Activated naive CD4-positive, alpha-beta T cell treated with anti-CD3 and anti-CD28 coated beads, Interleukin-2, amount 50 U/mL, for 24 hours (primary cell): ENCODE measurements at regions not wholly inside any gene's neighbourhood (a gene's known extent, or its start where the extent isn't known, plus 50 kb on each side); places are given as distances from the start of the nearest gene placed in this dataset.

ENCODE experiments used
- H3K27ac Mint-ChIP-seq: one replicate; pipeline ENCODE4 v1.8.0; 2021; ENCODE audit warnings: mild to moderate bottlenecking, mixed read lengths
- H3K27me3 Mint-ChIP-seq: one replicate; pipeline ENCODE4 v1.8.0; 2021; ENCODE audit warnings: mixed read lengths
- H3K36me3 Mint-ChIP-seq: one replicate; pipeline ENCODE4 v1.8.0; 2021; ENCODE audit warnings: mixed read lengths
- H3K4me1 Mint-ChIP-seq: one replicate; pipeline ENCODE4 v1.8.0; 2021; ENCODE audit warnings: mixed read lengths
- H3K4me3 Mint-ChIP-seq: one replicate; pipeline ENCODE4 v1.8.0; 2021; ENCODE audit warnings: mild to moderate bottlenecking, mixed read lengths
- H3K9me3 Mint-ChIP-seq: one replicate; pipeline ENCODE4 v1.8.0; 2021; ENCODE audit warnings: mixed read lengths

DNA sequence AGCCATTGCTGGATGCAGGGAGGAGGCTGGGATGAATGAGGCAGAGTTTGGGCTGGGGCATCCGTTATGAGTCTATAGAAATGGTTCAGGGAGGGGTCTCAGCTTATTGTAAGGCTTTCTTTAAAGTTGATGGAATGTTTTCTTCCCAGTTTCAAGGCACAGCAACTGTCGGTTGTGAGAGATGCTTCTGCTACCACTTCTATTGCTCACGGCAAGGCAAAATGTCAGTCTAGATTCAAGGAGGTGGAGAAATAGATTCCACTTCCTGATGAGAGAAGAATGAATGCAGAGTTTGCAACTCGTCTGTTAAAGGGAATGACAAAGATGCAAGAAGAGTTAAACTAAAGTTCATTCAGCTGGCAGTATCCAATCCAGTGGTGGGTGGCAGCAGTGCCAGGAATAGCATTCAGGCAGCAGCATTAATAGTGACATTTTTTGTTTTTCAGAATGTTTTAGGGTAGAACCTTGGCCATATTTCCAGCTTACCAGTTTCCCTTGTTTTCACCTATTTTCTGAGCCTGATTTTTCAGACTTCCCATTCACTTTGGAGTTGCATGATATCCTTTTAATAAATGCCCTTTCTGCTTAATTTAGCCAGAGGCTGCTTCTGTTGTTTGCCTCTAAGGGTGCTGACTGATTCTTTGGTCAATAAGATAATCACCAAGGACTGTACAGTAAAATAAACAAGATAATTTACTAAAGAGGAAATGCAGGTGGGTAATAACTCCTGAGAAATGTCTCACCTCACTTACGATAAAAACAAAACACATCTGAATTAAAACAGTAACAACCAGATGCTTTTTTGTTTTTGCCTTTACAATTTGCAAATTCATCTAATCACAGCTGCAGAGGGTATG, 138.4 kb downstream of the RPIA start:
- Mint-ChIP-seq H3K36me3 (no peaks in the 10 kb centered on the region), H3K27me3 (peaks cover 1% of the 10 kb centered on the region), H3K27ac (no peak overlapping the region), H3K4me1 (no peaks in the 10 kb centered on the region), H3K4me3 (no peak overlapping the region), H3K9me3 (no peaks in the 10 kb centered on the region)

GRCh38 chr2:88831071-88831791, 139.8 kb downstream of the RPIA start:
- H3K27me3 Mint-ChIP-seq, result peaks cover 1% of the 10 kb centered on the region
- H3K36me3 Mint-ChIP-seq, result no peaks in the 10 kb centered on the region
- H3K9me3 Mint-ChIP-seq, result no peaks in the 10 kb centered on the region
- no peaks in the 10 kb centered on the region for H3K4me1 Mint-ChIP-seq
- no peak overlapping the region for H3K4me3 Mint-ChIP-seq
- H3K27ac Mint-ChIP-seq, result no peak overlapping the region

- Mint-ChIP-seq H3K27me3 (peaks cover 1% of the 10 kb centered on the region), H3K36me3 (no peaks in the 10 kb centered on the region), H3K4me1 (no peaks in the 10 kb centered on the region), H3K9me3 (no peaks in the 10 kb centered on the region), H3K4me3 (no peak overlapping the region), H3K27ac (no peak overlapping the region)
Measured at GRCh38 chr2:88831792-88832248, 140.3 kb downstream of the RPIA start.

DNA sequence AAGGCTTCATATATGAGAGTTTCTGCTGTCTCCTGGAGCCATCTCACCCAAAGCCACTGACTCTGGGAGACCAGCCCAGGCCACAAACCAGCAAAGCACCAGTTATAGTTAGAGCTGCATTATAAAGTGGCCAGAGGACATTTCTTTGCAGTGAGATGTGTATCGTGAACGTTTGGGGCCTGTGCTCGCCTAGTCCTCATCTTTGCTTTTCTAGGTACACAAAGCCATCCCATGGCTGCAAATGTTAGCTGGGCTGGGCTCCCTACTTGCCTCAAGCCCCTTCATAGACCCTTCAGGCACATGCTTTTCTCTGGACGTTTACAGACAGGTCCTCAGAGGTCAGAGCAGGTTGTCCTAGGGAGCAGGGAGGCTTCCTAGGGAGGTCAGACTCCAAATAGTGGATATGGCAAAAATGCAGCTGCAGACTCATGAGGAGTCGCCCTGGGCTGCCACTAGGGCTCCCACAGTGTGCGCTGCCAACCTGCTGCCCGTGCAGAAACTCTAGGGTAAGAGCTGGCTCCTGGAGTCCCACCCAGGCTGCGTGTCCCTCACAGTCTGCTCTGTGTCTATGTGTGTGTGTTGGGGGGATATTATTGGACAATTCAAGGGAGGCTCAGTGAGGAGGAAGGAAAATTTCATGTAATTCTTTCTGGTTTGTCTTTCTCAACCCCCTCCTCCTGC, 141.0 kb downstream of the RPIA start:
- Mint-ChIP-seq H3K4me1 (no peaks in the 10 kb centered on the region), H3K27me3 (peaks cover 1% of the 10 kb centered on the region), H3K36me3 (no peaks in the 10 kb centered on the region), H3K27ac (no peak overlapping the region), H3K4me3 (no peak overlapping the region), H3K9me3 (no peaks in the 10 kb centered on the region)

- H3K4me3 Mint-ChIP-seq, result no peak overlapping the region
- no peaks in the 10 kb centered on the region for H3K4me1 Mint-ChIP-seq
- peaks cover 1% of the 10 kb centered on the region for H3K27me3 Mint-ChIP-seq
Measured at GRCh38 chr2:88832992-88833389, 141.5 kb downstream of the RPIA start.

GRCh38 chr2:88834376-88834775, 142.9 kb downstream of the RPIA start:
- Mint-ChIP-seq H3K27ac (no peak overlapping the region), H3K4me3 (no peak overlapping the region), H3K9me3 (no peaks in the 10 kb centered on the region), H3K4me1 (peaks cover 3% of the 10 kb centered on the region), H3K36me3 (no peaks in the 10 kb centered on the region), H3K27me3 (peaks cover 1% of the 10 kb centered on the region)

More at GRCh38 chr2:88832992-88833389, 141.5 kb downstream of the RPIA start:
- Mint-ChIP-seq H3K36me3 (no peaks in the 10 kb centered on the region), H3K9me3 (no peaks in the 10 kb centered on the region), H3K27ac (no peak overlapping the region)

GRCh38 chr2:88834866-88835265, 143.4 kb downstream of the RPIA start:
- no peak overlapping the region for H3K27ac Mint-ChIP-seq
- H3K9me3 Mint-ChIP-seq, result no peaks in the 10 kb centered on the region
- no peak overlapping the region for H3K4me3 Mint-ChIP-seq
- no peaks in the 10 kb centered on the region for H3K36me3 Mint-ChIP-seq
- H3K4me1 Mint-ChIP-seq, result peaks cover 3% of the 10 kb centered on the region
- peaks cover 1% of the 10 kb centered on the region for H3K27me3 Mint-ChIP-seq

- Mint-ChIP-seq H3K4me3 (no peak overlapping the region), H3K27ac (no peak overlapping the region), H3K4me1 (peaks cover 3% of the 10 kb centered on the region)
Measured at GRCh38 chr2:88835726-88836125, 144.3 kb downstream of the RPIA start.

DNA sequence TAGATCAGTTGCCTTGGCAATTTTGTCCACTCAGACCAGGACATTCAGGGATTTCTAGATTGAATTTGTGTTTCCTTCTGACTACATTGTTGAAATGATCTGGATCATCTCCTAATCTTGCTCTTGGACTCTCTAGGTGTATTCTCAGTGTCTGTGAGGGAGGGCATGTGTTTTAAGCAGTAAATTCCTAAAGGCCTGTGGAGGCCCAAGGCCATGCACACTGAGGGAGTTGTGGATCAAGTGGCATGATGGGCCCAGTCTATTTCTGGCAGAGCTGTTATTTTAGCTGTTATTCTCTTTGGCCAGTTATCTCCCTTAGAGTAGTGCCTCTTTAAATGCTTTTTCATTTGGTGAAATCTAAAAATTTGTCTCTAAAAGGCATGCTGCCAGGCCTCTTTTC, 144.9 kb downstream of the RPIA start:
- Mint-ChIP-seq H3K27me3 (no peaks in the 10 kb centered on the region), H3K4me1 (peaks cover 3% of the 10 kb centered on the region), H3K27ac (no peak overlapping the region), H3K36me3 (no peaks in the 10 kb centered on the region), H3K4me3 (no peak overlapping the region), H3K9me3 (no peaks in the 10 kb centered on the region)

More at GRCh38 chr2:88835726-88836125, 144.3 kb downstream of the RPIA start:
- no peaks in the 10 kb centered on the region for H3K27me3 Mint-ChIP-seq
- H3K9me3 Mint-ChIP-seq, result no peaks in the 10 kb centered on the region
- H3K36me3 Mint-ChIP-seq, result no peaks in the 10 kb centered on the region

- H3K4me3 Mint-ChIP-seq, result no peak overlapping the region
- no peaks in the 10 kb centered on the region for H3K27me3 Mint-ChIP-seq
- no peaks in the 10 kb centered on the region for H3K36me3 Mint-ChIP-seq
- H3K4me1 Mint-ChIP-seq, result peaks cover 3% of the 10 kb centered on the region
- peak overlapping the region; percentile 17 for H3K27ac Mint-ChIP-seq
- no peaks in the 10 kb centered on the region for H3K9me3 Mint-ChIP-seq
Measured at GRCh38 chr2:88837511-88838160, 146.2 kb downstream of the RPIA start.

DNA sequence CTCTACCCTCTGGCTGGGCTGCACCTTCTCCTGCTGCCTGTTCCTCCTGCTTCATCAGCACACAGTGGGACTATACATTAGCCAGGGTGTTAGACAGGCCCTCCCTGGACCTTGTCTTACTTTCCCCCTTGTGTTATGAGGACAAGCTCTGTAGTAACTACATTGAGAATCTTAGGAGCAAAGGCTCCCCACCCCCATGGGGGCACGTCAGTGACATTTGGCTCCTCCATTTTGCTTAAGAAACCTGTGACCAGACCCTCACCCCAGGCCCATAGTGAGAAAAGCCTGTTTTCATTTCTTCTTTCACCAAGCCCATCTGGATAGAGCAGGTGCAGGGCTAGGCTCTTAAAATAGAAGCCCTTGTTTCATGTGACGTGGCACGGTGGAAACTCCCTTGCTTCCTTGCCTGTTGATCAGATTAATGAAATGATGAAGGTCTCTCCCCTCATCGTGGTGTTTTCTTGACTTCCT, 146.7 kb downstream of the RPIA start:
- H3K4me3 Mint-ChIP-seq, result no peak overlapping the region
- H3K27ac Mint-ChIP-seq, result peak overlapping the region; percentile 17
- peaks cover 3% of the 10 kb centered on the region for H3K4me1 Mint-ChIP-seq
- H3K36me3 Mint-ChIP-seq, result no peaks in the 10 kb centered on the region
- H3K9me3 Mint-ChIP-seq, result no peaks in the 10 kb centered on the region
- H3K27me3 Mint-ChIP-seq, result peaks cover under 1% of the 10 kb centered on the region

DNA sequence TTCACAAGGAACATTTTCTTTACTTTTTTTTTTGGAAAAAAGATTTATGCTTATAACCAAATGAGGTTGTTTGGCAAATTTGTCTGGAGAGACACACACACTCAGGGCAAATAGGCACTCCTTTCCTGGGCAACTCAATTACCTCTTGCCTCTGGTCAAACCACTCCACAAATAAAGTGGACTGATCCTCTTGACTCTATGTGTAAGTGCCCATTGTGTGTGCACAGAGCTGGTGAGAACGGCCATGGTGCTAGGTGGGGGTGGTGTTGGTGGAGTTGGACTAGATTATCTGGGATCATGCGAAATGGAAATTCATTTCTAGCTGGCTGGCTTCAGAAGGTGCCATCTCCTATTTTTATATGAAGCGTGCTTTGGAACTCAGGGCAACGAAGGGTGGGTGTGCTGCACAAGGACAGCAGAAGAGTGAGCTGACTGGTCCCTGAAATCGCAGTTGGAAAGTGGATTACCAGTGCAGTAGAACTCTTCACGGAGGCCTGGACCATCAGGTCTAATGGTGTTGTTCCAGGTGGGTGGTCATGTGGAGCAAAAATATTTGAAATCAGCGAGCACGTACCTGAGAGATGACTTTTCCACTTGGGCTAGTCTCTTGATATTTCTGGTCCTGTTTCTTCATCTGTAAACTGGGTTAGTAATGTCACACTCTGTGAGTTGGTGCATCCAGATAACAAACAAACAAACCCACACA, 149.9 kb downstream of the RPIA start:
- Mint-ChIP-seq H3K36me3 (no peaks in the 10 kb centered on the region), H3K27me3 (peaks cover 2% of the 10 kb centered on the region), H3K27ac (no peak overlapping the region), H3K9me3 (no peaks in the 10 kb centered on the region), H3K4me1 (peaks cover 3% of the 10 kb centered on the region), H3K4me3 (no peak overlapping the region)

- peaks cover 2% of the 10 kb centered on the region for H3K27me3 Mint-ChIP-seq
- no peak overlapping the region for H3K4me3 Mint-ChIP-seq
- no peak overlapping the region for H3K27ac Mint-ChIP-seq
- H3K36me3 Mint-ChIP-seq, result no peaks in the 10 kb centered on the region
- peaks cover 3% of the 10 kb centered on the region for H3K4me1 Mint-ChIP-seq
- H3K9me3 Mint-ChIP-seq, result no peaks in the 10 kb centered on the region
Measured at GRCh38 chr2:88842656-88843460, 151.4 kb downstream of the RPIA start.

DNA sequence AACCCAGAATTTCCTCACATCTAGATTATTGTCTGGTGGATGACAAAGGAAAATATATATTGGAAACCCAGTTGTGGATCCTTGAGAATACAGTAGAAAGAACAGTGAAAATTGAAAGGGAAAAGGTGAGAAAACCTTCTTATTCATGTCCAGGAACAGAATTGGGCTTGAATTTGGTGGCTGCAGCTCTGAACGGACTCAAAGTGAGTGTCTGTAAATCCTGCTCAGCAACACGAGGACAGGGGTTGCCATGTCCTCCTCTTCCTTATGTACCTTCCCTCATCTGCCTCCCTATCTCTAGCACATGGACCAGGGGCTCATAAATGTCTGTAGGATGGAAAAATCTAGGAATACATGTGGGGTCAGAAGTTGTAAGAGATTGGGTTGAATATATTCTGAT, 152.2 kb downstream of the RPIA start:
- peaks cover 5% of the 10 kb centered on the region for H3K27me3 Mint-ChIP-seq
- no peaks in the 10 kb centered on the region for H3K36me3 Mint-ChIP-seq
- no peak overlapping the region for H3K4me3 Mint-ChIP-seq
- no peak overlapping the region for H3K27ac Mint-ChIP-seq
- no peaks in the 10 kb centered on the region for H3K9me3 Mint-ChIP-seq
- H3K4me1 Mint-ChIP-seq, result peaks cover 2% of the 10 kb centered on the region
